ENCODE measurements at regions not wholly inside any gene's neighbourhood (a gene's known extent, or its start where the extent isn't known, plus 50 kb on each side); places are given as distances from the start of the nearest gene placed in this dataset.

DNA sequence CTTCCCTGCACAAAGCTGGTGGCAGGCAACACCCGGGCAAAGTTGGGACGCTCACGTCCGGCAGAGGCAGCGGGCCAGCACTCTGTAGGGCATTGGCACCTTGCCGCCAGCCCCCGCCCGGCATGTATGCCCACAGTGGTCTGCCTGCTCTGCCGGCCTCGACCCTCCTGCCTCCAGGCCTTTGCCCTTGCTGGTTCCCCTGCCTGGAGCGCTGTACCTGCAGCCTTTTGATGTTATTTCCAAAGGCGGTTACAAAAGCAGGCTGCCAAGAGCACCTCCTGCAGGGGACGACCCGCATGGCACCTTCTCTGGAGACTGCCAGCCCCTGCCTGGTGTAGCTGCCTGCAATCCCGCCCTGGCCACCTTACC, 56.5 kb upstream of the SHISAL1 start:
- TF ChIP-seq, protein P1, sequence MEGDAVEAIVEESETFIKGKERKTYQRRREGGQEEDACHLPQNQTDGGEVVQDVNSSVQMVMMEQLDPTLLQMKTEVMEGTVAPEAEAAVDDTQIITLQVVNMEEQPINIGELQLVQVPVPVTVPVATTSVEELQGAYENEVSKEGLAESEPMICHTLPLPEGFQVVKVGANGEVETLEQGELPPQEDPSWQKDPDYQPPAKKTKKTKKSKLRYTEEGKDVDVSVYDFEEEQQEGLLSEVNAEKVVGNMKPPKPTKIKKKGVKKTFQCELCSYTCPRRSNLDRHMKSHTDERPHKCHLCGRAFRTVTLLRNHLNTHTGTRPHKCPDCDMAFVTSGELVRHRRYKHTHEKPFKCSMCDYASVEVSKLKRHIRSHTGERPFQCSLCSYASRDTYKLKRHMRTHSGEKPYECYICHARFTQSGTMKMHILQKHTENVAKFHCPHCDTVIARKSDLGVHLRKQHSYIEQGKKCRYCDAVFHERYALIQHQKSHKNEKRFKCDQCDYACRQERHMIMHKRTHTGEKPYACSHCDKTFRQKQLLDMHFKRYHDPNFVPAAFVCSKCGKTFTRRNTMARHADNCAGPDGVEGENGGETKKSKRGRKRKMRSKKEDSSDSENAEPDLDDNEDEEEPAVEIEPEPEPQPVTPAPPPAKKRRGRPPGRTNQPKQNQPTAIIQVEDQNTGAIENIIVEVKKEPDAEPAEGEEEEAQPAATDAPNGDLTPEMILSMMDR (IDR thresholded peaks at IDR 0.05): no peak
- no peak for TF ChIP-seq POLR2A (IDR thresholded peaks at IDR 0.05)
- TF ChIP-seq POLR2AphosphoS5 (IDR thresholded peaks at IDR 0.05): no peak

All from sigmoid colon (tissue), 4 donors.